ENCODE measurements at regions not wholly inside any gene's neighbourhood (a gene's known extent, or its start where the extent isn't known, plus 50 kb on each side); places are given as distances from the start of the nearest gene placed in this dataset.

DNA sequence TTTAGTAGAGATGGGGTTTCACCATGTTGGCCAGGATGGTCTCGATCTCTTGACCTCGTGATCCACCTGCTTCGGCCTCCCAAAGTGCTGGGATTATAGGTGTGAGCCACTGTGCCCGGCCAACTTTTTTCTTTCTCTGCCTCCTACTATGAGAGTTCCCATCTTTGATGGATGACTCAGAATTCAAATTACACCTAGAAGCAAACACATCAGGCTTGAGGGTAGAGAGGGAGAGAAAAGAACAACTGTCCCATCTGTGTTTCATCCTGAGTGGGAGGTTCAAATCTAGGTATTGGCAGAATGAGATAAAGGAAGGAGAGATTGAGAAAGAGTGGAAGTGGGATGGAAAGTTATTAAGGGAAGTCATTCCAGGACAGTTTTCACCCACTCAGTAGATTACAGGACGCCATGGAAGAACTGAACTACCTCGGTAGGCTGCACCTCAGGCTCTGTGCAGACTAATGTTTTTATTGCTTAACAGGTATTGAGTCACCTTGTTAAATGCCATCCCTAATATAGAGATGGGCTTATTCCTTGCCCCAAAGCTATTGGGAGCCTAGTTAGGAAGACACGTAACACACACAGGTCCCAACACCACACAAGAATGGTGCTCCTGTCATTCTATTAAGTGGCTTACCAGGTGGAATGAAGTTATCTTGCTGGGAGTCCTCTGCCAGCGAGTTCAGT lies 275.7 kb downstream of the SOX4 start:
- TF ChIP-seq ZNF8 (CRISPR knock-in tag; IDR thresholded peaks at IDR 0.05) (no peak), CSDC2 (CRISPR knock-in tag; IDR thresholded peaks at IDR 0.05) (no peak), OSR1 (CRISPR knock-in tag; IDR thresholded peaks at IDR 0.05) (no peak), BACH2 (CRISPR knock-in tag; IDR thresholded peaks at IDR 0.05; ENCODE audit: borderline replicate concordance) (no peak), ESRRG (CRISPR knock-in tag; IDR thresholded peaks at IDR 0.05) (no peak), RARB (CRISPR knock-in tag; IDR thresholded peaks at IDR 0.05) (no peak), PPARA (CRISPR knock-in tag; IDR thresholded peaks at IDR 0.05; ENCODE audit: borderline replicate concordance) (no peak), SNAI2 (CRISPR knock-in tag; IDR thresholded peaks at IDR 0.05) (no peak), ZFP30 (CRISPR knock-in tag; IDR thresholded peaks at IDR 0.05) (no peak), ZNF565 (CRISPR knock-in tag; conservative IDR thresholded peaks at IDR 0.05; ENCODE audit: low read depth) (no peak), ZNF70 (CRISPR knock-in tag; IDR thresholded peaks at IDR 0.05) (no peak), TOX (CRISPR knock-in tag; IDR thresholded peaks at IDR 0.05; ENCODE audit: borderline replicate concordance) (no peak)
- TF ChIP-seq, protein P1, sequence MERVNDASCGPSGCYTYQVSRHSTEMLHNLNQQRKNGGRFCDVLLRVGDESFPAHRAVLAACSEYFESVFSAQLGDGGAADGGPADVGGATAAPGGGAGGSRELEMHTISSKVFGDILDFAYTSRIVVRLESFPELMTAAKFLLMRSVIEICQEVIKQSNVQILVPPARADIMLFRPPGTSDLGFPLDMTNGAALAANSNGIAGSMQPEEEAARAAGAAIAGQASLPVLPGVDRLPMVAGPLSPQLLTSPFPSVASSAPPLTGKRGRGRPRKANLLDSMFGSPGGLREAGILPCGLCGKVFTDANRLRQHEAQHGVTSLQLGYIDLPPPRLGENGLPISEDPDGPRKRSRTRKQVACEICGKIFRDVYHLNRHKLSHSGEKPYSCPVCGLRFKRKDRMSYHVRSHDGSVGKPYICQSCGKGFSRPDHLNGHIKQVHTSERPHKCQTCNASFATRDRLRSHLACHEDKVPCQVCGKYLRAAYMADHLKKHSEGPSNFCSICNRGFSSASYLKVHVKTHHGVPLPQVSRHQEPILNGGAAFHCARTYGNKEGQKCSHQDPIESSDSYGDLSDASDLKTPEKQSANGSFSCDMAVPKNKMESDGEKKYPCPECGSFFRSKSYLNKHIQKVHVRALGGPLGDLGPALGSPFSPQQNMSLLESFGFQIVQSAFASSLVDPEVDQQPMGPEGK (CRISPR knock-in tag; IDR thresholded peaks at IDR 0.05; ENCODE audit: borderline replicate concordance) = no peak
- TF ChIP-seq, protein P2, sequence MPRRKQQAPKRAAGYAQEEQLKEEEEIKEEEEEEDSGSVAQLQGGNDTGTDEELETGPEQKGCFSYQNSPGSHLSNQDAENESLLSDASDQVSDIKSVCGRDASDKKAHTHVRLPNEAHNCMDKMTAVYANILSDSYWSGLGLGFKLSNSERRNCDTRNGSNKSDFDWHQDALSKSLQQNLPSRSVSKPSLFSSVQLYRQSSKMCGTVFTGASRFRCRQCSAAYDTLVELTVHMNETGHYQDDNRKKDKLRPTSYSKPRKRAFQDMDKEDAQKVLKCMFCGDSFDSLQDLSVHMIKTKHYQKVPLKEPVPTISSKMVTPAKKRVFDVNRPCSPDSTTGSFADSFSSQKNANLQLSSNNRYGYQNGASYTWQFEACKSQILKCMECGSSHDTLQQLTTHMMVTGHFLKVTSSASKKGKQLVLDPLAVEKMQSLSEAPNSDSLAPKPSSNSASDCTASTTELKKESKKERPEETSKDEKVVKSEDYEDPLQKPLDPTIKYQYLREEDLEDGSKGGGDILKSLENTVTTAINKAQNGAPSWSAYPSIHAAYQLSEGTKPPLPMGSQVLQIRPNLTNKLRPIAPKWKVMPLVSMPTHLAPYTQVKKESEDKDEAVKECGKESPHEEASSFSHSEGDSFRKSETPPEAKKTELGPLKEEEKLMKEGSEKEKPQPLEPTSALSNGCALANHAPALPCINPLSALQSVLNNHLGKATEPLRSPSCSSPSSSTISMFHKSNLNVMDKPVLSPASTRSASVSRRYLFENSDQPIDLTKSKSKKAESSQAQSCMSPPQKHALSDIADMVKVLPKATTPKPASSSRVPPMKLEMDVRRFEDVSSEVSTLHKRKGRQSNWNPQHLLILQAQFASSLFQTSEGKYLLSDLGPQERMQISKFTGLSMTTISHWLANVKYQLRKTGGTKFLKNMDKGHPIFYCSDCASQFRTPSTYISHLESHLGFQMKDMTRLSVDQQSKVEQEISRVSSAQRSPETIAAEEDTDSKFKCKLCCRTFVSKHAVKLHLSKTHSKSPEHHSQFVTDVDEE (CRISPR knock-in tag; IDR thresholded peaks at IDR 0.05) = no peak
- TF ChIP-seq, protein P3, sequence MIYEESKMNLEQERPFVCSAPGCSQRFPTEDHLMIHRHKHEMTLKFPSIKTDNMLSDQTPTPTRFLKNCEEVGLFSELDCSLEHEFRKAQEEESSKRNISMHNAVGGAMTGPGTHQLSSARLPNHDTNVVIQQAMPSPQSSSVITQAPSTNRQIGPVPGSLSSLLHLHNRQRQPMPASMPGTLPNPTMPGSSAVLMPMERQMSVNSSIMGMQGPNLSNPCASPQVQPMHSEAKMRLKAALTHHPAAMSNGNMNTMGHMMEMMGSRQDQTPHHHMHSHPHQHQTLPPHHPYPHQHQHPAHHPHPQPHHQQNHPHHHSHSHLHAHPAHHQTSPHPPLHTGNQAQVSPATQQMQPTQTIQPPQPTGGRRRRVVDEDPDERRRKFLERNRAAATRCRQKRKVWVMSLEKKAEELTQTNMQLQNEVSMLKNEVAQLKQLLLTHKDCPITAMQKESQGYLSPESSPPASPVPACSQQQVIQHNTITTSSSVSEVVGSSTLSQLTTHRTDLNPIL (CRISPR knock-in tag; IDR thresholded peaks at IDR 0.05; ENCODE audit: low read depth) = no peak
- TF ChIP-seq, protein P4, sequence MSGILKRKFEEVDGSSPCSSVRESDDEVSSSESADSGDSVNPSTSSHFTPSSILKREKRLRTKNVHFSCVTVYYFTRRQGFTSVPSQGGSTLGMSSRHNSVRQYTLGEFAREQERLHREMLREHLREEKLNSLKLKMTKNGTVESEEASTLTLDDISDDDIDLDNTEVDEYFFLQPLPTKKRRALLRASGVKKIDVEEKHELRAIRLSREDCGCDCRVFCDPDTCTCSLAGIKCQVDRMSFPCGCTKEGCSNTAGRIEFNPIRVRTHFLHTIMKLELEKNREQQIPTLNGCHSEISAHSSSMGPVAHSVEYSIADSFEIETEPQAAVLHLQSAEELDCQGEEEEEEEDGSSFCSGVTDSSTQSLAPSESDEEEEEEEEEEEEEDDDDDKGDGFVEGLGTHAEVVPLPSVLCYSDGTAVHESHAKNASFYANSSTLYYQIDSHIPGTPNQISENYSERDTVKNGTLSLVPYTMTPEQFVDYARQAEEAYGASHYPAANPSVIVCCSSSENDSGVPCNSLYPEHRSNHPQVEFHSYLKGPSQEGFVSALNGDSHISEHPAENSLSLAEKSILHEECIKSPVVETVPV (CRISPR knock-in tag; IDR thresholded peaks at IDR 0.05) = no peak
- TF ChIP-seq, protein P5, sequence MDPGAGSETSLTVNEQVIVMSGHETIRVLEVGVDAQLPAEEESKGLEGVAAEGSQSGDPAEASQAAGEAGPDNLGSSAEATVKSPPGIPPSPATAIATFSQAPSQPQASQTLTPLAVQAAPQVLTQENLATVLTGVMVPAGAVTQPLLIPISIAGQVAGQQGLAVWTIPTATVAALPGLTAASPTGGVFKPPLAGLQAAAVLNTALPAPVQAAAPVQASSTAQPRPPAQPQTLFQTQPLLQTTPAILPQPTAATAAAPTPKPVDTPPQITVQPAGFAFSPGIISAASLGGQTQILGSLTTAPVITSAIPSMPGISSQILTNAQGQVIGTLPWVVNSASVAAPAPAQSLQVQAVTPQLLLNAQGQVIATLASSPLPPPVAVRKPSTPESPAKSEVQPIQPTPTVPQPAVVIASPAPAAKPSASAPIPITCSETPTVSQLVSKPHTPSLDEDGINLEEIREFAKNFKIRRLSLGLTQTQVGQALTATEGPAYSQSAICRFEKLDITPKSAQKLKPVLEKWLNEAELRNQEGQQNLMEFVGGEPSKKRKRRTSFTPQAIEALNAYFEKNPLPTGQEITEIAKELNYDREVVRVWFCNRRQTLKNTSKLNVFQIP (CRISPR knock-in tag; IDR thresholded peaks at IDR 0.05; ENCODE audit: borderline replicate concordance, low read depth) = no peak
- ATAC-seq = no peak

DNA sequence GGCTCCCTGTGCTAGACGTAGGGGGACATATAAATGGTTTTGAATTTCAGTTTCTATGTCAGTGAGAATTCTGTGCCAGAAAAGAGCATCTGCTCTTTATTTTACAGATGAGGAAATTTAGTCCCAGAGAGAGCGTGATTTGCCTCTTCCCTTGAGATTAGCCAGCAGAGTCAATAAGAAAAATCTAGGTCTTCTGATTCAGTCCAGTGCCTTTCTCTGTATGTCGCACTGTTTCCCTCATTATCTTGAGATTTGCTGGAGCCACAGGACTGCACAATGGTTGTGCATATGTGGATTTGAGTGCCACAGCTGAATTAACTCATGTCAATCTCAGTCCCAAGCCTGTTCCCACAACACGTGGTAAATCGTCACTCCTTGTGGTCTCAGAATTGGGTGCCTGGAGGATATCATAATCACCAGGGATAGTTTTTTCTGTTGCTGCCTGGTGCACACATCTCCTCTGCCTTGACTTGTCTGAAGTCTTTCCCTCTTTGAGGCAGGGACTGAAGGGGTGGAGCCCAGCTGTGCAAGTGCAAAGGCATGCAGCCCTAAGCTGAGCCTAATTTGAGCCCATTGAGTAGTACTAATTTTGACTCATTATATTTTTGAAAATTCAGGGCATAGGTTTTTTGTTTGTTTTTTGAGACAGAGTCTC lies 276.7 kb downstream of the SOX4 start:
- no peak for ATAC-seq
- TF ChIP-seq TOX (CRISPR knock-in tag; IDR thresholded peaks at IDR 0.05; ENCODE audit: borderline replicate concordance) (no peak), PPARA (CRISPR knock-in tag; IDR thresholded peaks at IDR 0.05; ENCODE audit: borderline replicate concordance) (no peak), ZNF8 (CRISPR knock-in tag; IDR thresholded peaks at IDR 0.05) (no peak), OSR1 (CRISPR knock-in tag; IDR thresholded peaks at IDR 0.05) (no peak), CSDC2 (CRISPR knock-in tag; IDR thresholded peaks at IDR 0.05) (no peak), BACH2 (CRISPR knock-in tag; IDR thresholded peaks at IDR 0.05; ENCODE audit: borderline replicate concordance) (no peak)
- TF ChIP-seq, protein P1 (CRISPR knock-in tag; IDR thresholded peaks at IDR 0.05; ENCODE audit: borderline replicate concordance) = no peak
